DMS153 (cell line): ENCODE measurements at regions not wholly inside any gene's neighbourhood (a gene's known extent, or its start where the extent isn't known, plus 50 kb on each side); places are given as distances from the start of the nearest gene placed in this dataset.

Experiments
- DNase-seq: peaks from one replicate; lab custom pipeline; 2025; lab: John Stamatoyannopoulos, UW

DNA sequence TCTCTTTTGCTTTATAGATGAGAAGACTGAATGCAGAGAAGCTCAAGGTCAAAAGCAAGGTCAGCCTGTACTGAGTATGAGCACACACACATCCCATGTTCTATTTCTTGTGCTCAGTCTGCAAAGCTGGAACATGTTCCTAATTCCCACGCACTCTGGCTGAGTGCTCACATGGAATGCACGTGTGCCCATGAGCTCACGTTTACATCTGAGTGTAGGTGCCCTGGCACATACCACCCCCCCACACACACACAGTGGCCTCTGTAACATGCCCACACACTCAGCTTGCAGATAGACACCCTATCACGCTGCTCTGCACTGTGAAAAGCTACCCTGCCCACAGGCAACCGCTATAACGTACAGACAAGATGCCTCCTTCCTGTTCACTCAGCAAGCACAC lies 700.1 kb downstream of the MED13L start:
- DNase-seq = no peak

DNA sequence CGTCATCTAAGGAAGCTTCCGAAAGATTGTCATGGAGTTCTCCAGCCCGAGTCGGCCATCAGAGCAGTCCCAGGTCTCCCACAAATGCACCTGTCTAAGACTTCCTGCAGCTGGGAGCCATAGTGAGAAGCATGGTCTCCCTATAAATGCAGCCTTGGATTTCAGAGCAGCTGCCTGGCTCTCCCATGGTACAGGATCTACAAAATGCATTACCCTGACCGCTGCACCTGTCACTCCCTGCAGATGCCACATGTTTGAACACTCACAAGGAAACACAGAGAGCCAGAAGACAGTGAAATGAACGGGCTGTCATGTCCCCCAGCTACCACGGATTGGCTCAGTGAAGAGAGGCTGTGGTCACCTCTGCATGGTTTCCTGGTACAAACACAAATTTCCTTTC lies 702.7 kb downstream of the MED13L start:
- DNase-seq = peak; percentile 19

DNA sequence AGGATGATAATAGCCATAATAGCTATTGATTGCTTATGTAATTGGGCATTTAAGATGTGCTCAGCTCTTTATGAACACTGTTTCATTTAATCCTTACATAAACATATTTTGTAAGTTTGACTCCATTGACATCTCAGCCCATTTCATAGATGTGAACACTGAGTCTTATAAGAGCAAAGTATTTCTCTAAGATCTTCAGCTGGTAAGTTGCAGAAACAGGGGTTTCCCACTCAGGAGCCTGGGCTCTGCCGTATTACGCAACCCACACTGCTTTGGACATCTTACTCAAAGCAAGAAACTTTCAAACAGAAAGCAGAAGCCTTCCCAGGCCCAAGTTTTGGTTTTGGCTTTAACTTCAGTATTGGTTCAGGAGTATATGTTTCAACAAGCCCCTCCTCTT lies 705.1 kb downstream of the MED13L start:
- DNase-seq = no peak

DNA sequence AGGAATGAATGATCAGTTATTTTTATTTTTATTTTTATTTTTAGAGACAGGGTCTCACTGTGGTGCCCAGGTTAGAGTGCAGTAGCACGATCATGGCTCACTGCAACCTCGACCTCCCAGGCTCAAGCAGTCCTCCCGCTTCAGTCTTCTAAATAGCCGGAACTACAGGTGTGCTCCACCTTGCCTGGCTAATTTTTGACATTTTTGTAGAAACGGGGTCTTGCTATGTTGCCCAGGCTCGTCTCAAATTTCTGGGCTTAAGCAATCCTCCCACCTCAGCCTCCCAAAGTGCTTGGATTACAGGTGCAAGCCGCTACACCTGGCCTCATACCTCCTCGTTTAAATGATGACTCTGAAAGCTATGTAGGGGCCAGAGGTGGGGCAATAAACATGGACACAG lies 706.0 kb downstream of the MED13L start:
- DNase-seq = no peak

DNA sequence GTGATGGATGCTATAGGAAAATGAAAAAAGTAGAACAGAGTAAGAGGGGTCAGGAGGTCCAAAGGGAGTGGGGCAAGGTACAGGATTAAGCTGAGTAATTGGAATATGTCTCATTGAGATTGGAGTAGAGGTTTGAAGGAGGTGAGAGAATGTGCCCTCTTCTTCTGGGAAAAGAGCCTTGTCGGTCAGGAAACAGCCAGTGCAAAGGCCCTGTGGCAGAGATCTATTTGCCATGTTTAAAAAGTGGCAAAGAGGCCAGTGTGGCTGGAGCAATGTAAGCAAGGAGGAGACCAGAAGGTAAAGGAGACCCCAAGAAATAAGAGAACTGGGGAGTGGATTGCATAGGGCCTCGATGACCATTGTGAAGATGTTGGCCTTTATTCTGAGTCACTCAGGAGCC lies 706.5 kb downstream of the MED13L start:
- no peak for DNase-seq

DNA sequence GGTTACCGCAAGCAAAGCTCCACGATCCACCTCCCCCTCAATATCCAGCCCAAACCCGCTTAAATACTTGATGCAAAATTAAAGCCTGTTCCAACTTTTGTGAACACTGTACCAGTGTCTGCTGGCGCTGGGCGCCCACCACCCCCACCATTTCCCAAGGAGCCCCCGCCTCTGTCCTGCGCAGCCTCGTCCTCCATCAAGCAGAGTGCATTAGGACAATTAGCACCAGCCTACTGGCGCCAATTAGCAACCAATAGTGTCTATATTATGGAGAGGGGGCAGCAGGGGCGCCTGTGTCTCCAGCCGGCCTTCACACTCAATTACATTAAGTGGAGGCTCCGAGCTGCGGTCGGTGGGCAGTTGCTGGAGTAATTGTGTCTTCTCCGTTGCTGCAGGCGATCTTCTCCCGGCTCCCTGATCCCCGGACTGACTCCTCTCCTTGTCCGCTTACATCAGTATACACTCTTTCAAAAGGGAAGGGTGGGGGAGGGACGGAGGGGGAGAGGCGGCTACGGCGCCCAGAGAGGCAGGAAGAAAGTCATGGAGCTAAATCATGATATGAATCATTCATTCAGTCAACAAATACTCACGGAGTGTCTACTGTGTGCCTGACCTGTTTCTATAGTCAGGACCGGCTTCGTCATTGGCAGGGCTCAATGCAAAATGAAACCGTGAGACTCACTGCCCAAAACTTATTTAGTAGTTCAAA lies 707.3 kb downstream of the MED13L start:
- DNase-seq = no peak

DNA sequence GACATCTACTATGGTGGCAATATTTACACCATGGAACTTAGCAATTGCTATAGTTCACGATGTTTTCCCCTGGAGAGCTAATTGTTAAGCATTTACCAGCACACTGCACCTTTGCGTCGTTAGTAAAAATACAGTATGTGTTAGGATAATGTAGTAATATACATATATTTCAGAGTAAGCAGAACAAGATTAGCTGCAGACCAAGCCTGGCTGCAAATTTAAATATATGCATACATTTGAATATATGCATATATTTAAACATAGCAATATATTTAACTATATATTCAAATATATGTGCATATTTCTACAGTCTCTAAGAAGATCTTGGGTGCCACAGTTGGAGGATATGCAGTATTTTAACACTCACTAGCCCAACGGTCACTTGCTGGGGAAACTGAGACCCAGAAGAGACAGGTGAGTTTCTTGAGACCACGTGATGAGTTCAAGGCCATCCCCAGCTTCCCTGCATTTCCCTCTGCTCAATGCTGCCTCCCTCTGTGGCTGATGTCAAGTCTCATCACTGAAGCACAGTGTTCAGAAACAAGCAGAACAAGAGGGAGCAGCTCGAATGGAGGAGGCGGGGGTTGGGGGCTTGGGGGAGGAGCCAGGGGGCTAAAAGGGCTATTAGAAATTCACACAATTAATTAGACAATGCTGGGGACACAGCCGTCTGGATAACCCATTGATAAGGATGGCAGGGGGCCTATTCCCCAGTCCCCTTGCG lies 708.0 kb downstream of the MED13L start:
- peak; percentile 35 for DNase-seq

DNA sequence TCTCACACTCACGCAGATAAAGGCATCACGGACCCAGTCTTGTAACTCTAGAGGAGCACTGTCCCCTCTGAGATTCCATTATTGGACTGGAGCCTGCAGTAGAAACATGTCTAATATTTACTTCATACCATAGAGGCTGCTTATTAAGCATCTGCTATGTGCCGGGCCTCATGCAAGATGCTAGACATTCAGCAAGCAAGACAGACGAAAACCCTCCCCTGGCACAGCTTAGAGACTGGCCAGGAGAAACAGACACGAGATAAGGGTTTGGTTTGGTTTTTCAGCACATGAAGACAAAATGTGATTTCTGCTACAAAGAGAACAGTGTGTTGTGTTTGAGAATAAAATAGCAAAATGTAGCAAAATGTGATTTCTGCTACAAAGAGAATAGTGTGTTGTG lies 719.2 kb downstream of the MED13L start:
- no peak for DNase-seq

DNA sequence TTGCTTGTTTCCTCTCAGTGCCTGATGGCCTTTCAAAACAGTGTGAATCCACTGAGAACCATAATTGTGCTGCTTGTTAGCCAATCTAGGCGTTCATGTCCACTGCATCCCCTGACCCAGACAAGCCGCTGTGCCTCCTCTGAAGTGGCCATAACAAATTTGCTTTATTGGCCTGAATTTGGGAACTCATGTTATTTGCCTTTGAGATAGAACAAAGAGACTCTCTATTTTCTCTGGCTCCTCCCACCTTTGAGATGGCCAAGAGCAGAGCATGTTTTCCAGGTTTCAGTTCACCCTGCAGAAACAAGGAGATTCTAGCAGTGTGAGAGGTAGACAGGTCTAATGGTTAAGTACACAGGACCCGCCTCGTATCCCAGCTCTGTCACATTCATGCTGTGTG lies 723.9 kb downstream of the MED13L start:
- no peak for DNase-seq

DNA sequence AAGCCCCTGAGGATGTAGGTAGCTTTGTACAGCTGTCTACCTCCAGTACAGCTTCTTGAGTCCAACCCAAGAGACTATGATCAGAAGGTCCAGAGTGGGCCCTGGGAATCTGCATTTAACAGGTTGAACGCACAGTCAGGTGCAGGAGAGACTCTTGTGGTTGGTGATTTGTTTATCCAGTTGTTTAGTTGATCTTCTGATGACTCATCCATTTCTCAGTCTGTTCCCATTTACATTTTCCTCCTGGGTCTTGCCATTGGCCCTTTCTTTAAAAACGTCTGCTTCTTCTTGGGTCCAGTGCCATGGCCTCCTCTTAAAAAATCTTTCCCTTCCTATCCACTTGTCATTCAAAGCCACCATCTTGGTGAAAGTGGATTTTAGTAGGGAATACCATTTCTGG lies 734.2 kb downstream of the MED13L start:
- no peak for DNase-seq

DNA sequence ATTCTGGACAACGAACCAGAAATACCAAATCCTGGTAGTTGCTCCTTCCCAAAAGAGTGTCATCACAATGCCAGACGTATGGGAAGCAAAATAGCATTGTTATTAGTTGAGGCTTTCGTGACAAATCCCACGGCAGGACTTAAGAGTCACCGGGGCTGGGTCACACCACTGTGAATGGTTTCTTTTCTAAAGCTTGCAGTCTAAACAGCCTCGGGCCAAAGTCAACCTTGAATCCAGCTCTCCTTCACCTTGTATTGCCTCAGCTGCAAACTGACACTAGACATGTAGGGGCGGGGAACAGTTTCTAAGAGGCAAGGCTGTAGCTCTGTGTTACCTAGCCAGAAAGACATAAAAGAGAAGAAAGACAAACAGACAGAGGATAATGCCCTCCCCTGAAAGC lies 734.8 kb downstream of the MED13L start:
- DNase-seq = no peak

DNA sequence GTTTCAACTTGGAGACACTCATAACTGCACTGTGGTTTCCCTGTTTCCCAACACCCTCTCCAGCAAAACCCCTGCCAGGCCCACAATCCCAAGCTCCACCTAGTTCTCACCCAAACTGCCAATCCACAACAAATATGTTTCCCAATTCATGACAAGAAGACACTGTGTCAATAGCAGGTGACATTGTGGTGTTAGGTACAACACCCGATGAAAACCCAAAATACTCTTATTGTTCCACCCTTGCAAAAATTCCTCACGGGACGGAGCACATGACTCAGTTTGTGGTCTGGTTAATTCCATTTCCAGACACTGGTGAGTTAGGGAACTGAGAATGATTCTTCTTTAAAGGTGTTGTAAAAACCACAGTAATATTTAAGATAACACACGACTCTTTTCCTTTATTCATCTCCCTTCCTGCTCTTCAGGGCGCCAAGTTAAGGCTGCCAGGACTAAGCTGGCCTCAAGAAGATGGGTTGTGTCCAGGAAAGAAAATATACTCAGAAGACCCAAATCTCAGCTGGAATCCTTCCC lies 735.5 kb downstream of the MED13L start:
- no peak for DNase-seq

DNA sequence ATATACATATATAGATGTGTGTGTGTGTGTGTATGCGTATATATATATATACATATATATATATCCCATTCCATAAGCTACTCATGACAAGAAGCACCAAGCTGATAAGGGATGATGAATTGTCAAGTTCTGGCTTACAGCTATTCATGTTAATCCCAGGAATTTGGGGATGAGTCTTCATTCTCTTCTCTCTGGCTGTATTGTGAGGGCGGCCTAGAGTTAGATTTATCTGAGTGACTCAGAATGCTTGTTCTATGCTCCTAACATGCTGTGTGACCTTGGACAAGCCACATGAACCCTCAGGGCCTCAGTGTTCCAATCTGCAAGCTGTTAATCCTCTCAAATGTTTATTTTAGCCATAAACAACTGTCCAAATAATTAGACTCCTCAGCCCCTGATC lies 749.0 kb downstream of the MED13L start:
- DNase-seq = no peak

DNA sequence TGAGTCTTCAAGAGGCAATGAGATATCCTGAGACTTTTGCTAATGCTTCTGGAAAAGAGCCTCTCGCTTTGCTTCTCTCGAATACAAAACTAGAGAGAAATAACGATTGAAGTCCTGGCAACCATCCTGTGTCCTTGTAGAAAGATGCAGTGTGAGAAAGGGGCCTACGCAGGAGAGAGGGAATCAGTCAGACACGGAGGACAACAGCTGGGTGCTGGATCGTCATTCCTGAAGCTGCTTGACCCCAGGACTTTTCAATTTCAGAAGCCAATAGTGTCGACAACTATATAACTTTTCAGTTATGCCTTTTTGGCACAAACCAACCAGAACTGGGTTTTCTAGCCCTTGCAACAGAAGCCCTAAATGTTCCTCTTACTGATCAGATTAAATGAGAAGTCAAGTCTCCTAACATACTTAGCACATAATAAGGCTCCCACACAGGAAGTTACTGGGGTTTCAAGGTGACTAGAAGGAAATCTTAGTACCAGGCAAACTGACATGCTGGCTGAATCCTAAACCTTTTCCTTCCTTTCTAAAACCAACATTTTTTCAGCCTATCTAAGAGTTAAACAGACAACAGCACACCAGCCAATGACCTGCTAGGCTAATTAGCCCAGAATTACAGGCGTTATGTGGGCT lies 755.6 kb downstream of the MED13L start:
- DNase-seq = no peak

DNA sequence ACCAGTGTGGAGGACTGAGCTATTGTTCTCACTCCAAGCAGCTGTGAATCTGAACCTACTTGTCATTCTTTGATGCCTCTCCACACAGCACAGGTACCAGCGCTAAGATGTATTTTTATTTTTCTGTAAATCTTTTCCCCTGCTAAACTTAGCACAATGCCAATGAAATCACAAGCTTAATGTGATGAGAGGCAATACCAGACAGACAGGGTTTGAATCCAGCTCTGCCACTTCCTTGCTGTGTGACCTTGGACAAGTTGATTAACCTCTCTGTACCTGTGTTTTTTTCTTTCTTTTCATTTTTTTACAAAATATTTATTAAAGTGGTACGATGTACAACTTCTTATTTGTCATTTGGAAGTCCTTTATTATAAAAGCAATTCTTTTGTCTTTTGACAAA lies 757.6 kb downstream of the MED13L start:
- DNase-seq = no peak

DNA sequence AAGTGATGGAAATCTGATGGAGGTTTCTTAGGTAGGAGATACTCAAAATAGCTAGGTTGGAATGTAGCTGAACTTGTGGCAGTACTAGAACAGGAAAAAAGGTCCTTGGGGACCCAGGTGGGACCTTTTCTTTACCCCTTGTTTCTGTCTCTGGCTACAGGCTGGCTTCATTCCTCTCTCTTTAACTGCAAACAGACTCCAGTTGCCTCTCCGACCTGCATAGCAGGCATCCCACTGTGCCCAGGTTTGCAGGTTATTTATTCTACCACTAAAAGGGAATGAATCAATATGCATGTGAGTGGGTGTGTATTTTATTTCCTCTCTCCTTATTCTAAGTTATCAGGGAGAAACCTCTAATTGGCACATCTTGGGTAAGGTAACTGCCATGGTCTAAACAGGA lies 758.1 kb downstream of the MED13L start:
- DNase-seq = no peak

DNA sequence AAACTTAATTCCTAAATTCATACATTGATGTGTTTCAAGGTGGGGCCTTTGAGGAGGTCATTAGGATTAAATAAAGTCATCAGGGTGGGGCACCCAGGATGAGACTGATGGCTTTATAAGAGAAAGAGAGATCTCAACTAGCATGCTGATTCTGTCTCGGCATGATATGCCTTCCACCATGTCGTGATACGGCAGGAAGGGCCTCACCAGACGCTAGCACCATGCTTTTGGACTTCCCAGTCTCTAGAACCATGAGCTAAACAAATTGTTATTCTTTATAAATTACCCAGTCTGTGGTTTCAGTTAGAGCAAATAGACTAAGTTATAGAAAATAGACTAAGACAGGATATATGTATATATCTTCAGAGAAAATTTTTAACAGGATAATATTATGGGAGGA lies 759.6 kb downstream of the MED13L start:
- no peak for DNase-seq

DNA sequence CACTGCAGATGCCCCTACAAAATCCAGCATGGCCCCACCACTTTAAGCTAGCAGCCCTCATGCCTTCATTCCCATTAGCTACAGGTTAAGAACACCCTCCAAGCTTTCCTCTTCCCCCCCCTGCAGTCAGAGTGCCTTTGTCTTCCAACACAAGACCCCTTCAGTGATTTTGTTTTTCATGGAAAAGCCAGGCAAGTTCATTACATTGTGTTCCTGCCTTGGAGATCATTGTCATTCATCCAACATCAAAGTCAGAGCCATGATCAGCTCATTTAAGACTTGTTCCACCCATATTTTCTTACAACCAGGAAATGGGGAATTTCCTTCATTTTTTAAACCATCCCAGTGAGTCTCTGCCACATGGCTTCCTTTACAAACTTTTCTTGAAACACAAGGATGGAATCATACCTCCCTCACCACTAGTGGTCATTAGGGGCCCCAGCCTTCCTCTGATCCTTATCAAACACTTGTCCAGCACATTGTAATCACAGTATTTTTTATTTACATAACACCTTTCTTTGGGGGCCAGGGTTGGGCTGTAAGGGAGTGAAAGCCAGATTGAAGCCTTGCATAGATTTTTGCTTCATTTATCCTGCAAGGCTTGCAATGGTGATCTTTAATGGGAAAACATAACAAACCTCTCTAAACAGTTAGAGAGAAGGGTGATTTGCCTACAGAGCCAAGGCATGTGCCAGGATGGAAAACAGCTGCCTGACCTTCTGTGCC lies 765.3 kb downstream of the MED13L start:
- DNase-seq = no peak

DNA sequence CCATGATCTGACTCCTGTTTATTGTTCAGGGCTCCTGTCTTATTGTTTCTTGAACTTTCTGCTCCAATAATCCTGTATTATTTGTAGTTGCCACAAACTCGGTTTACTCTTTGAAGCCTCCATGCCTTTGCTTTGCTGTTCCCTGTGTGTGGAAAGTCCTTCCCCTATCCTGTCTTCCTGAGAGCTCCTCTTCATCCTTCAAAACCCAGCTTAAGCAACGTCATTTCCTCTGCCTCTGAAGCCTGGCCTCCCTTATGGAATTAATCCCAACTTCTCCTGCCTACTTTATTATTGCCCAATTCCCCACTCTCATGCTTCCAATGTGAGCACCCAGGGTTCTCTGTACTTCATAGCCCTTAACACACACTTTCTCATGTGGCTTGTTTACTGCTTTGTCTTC lies 766.2 kb downstream of the MED13L start:
- no peak for DNase-seq

DNA sequence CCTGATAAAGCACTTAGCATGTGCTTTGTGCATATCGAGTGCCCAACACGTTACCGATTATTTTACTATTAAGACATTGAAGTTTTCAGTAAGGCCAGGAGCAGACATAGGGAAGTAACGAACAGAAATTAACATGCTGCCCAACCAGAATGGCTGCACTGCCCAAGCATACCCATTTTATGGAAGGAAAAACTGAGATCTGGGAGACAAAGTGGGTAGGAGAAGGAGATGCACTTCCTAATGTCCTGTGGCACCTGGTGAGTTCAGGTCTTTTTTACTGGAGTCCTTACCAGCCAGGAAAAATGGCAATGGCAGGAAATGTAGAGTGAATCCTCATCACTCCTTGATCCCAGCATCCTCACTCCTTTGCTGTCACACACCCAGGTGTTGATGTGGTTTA lies 768.5 kb downstream of the MED13L start:
- DNase-seq = no peak

DNA sequence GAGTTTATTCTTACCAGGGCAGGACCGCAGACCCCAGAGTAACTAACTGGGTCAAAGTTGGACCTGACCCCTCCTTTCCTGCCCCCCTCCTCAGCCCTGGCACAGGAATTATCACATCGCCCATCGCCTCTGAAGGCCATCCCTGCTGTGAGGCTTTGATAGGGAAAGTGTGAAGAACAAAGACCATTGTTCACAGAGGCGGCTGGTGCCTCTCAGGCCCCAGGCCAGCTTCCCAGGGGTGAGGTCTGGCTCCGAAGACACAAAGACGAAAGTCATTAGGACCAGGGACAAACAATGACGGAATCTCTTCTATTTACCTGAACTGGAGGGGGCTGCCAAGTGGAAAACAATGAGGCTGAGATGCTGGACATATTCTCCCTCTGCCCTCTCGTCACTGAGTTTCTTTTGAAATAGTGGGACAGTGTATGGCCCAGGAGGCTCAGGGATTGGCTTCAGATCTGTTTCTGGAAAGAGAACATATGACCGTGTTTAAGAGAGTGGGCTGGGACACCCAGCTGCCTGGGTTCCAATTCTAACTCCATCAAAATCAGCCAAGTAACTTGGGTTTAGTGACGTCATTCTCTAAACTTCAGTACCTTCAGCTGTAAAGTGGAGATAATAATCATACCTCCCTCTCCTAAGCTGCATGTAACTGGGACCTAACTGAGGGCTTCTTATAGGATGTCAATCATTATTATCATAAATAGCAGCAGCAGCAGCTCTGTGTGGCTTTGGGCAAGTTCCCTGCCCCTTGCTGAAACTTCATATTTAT lies 769.4 kb downstream of the MED13L start:
- DNase-seq = peak; percentile 62

DNA sequence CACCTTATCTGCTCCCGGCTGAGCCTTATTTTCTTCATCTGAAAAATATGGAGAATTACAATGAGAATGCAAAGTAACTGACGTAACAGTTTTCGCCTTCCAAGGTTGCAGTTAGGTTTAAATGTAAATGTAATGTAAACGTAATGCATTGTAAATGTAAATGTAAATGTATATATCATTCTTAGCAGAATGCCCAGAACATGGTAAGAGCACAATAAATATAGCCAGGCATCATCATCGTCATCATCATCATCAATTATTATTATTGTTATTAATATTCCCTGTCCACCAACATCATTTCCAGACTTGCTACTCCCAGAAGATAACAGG lies 770.0 kb downstream of the MED13L start:
- no peak for DNase-seq
